Limb (tissue), 2 donors: ENCODE measurements at regions not wholly inside any gene's neighbourhood (a gene's known extent, or its start where the extent isn't known, plus 50 kb on each side); places are given as distances from the start of the nearest gene placed in this dataset.
"Not testable (repeated sequence)": the region's sequence is repeated elsewhere in the genome, so short reads cannot be mapped to it uniquely, and the experiment has no call there.

Experiments used
- DNase-seq, 2 donors: peaks; one replicate each; pipeline ENCODE4 v3.0.0-alpha.2; 2016; ENCODE audit errors: extremely low spot score in 2 of 2

- no peak for DNase-seq
These were observed 215.6 kb downstream of the DHX15 start for GRCh38 chr4:24368801-24369200.

- DNase-seq = no peak
These were observed 219.5 kb downstream of the DHX15 start for GRCh38 chr4:24364852-24365251.

GRCh38 chr4:24364249-24364648 is 220.1 kb downstream of the DHX15 start:
- DNase-seq = no peak

GRCh38 chr4:24363751-24364150 is 220.6 kb downstream of the DHX15 start:
- no peak for DNase-seq

- no peak for DNase-seq
These were observed 232.2 kb downstream of the DHX15 start for GRCh38 chr4:24352112-24352511.

- not testable (repeated sequence) for DNase-seq
These were observed 235.0 kb downstream of the DHX15 start for GRCh38 chr4:24349168-24349996.

- DNase-seq = no peak
These were observed 245.1 kb downstream of the DHX15 start for GRCh38 chr4:24339260-24339659.

GRCh38 chr4:24337451-24338190 is 246.7 kb downstream of the DHX15 start:
- no peak for DNase-seq

GRCh38 chr4:24335616-24336015 is 248.7 kb downstream of the DHX15 start:
- no peak for DNase-seq

GRCh38 chr4:24334906-24335305 is 249.4 kb downstream of the DHX15 start:
- no peak for DNase-seq

- DNase-seq = no peak
These were observed 253.8 kb downstream of the DHX15 start for GRCh38 chr4:24330573-24330972.

- DNase-seq = no peak
These were observed 254.2 kb downstream of the DHX15 start for GRCh38 chr4:24330172-24330571.

GRCh38 chr4:24328711-24329110 is 255.6 kb downstream of the DHX15 start:
- no peak for DNase-seq

GRCh38 chr4:24328310-24328709 is 256.0 kb downstream of the DHX15 start:
- no peak for DNase-seq

- no peak for DNase-seq
These were observed 261.4 kb downstream of the DHX15 start for GRCh38 chr4:24322995-24323394.

GRCh38 chr4:24322511-24322910 is 261.8 kb downstream of the DHX15 start:
- no peak for DNase-seq

- DNase-seq = no peak
These were observed 262.7 kb downstream of the DHX15 start for GRCh38 chr4:24321616-24322015.

- no peak for DNase-seq
These were observed 263.2 kb downstream of the DHX15 start for GRCh38 chr4:24321131-24321530.

GRCh38 chr4:24319387-24319786 is 265.0 kb downstream of the DHX15 start:
- DNase-seq = no peak

- no peak for DNase-seq
These were observed 269.3 kb downstream of the DHX15 start for GRCh38 chr4:24315056-24315455.

GRCh38 chr4:24312261-24312913 is 272.0 kb downstream of the DHX15 start:
- DNase-seq = no peak

- DNase-seq = no peak
These were observed 280.4 kb downstream of the DHX15 start for GRCh38 chr4:24303926-24304325.
